H9 (cell line): ENCODE measurements at regions not wholly inside any gene's neighbourhood (a gene's known extent, or its start where the extent isn't known, plus 50 kb on each side); places are given as distances from the start of the nearest gene placed in this dataset.

ENCODE experiments used
- DNase-seq: peaks from one replicate; pipeline ENCODE4 v3.0.0-alpha.2; 2017
- H2AFZ ChIP-seq: one replicate; pipeline ENCODE4 v1.6.1; 2013; ENCODE audit warnings: mild to moderate bottlenecking, low read length, control low read depth, moderate library complexity
- H2AK5ac ChIP-seq: 2 replicates; pipeline ENCODE4 v1.6.1; 2013; ENCODE audit warnings: low read length, control low read depth, mixed read lengths; ENCODE audit not compliant: insufficient read length
- H2BK120ac ChIP-seq: one replicate; pipeline ENCODE4 v1.6.1; 2013; ENCODE audit warnings: low read depth, mild to moderate bottlenecking, low read length, control low read depth, inconsistent platforms; ENCODE audit not compliant: poor library complexity, severe bottlenecking
- H2BK12ac ChIP-seq: 2 replicates; pipeline ENCODE4 v1.6.1; 2013; ENCODE audit warnings: low read length, control low read depth, mixed read lengths, low read depth; ENCODE audit not compliant: insufficient read length
- H2BK15ac ChIP-seq: 2 replicates; pipeline ENCODE4 v1.6.1; 2013; ENCODE audit warnings: low read depth, low read length, control low read depth
- H2BK20ac ChIP-seq: one replicate; pipeline ENCODE4 v1.6.1; 2013; ENCODE audit warnings: low read depth, mild to moderate bottlenecking, low read length, control low read depth, inconsistent platforms; ENCODE audit not compliant: poor library complexity, severe bottlenecking
- H2BK5ac ChIP-seq: 2 replicates; pipeline ENCODE4 v1.6.1; 2013; ENCODE audit warnings: low read length, control low read depth, mixed read lengths; ENCODE audit not compliant: insufficient read length
- H3K14ac ChIP-seq: 2 replicates; pipeline ENCODE4 v1.6.1; 2013; ENCODE audit warnings: low read length, control low read depth; ENCODE audit not compliant: insufficient read depth
- H3K18ac ChIP-seq: 2 replicates; pipeline ENCODE4 v1.6.1; 2013; ENCODE audit warnings: low read depth, mild to moderate bottlenecking, mixed read lengths, low read length, control low read depth; ENCODE audit not compliant: insufficient read length
- H3K23ac ChIP-seq: 2 replicates; pipeline ENCODE4 v1.6.1; 2013; ENCODE audit warnings: low read length, control low read depth, mixed read lengths, low read depth; ENCODE audit not compliant: insufficient read length
- H3K23me2 ChIP-seq: 2 replicates; pipeline ENCODE4 v1.6.1; 2013; ENCODE audit warnings: low read depth, mild to moderate bottlenecking, mixed read lengths, low read length, control low read depth; ENCODE audit not compliant: insufficient read length, poor library complexity, severe bottlenecking
- H3K27ac ChIP-seq: 2 replicates; pipeline ENCODE4 v1.5.1; 2013; ENCODE audit warnings: low read length, control low read depth, mixed read lengths, low read depth; ENCODE audit not compliant: insufficient read length
- H3K27me3 ChIP-seq: 2 replicates; pipeline ENCODE4 v1.6.1; 2013; ENCODE audit warnings: low read length, control low read depth, inconsistent platforms; ENCODE audit not compliant: insufficient read depth
- H3K4ac ChIP-seq: 2 replicates; pipeline ENCODE4 v1.6.1; 2013; ENCODE audit warnings: low read depth, mild to moderate bottlenecking, control low read depth, inconsistent platforms, low read length, moderate library complexity
- H3K4me1 ChIP-seq: 2 replicates; pipeline ENCODE4 v1.6.1; 2013; ENCODE audit warnings: low read length, control low read depth, inconsistent platforms; ENCODE audit not compliant: insufficient read depth
- H3K4me2 ChIP-seq: 2 replicates; pipeline ENCODE4 v1.6.1; 2013; ENCODE audit warnings: low read length, control low read depth, mixed read lengths; ENCODE audit not compliant: insufficient read length, insufficient read depth
- H3K56ac ChIP-seq: 2 replicates; pipeline ENCODE4 v1.6.1; 2013; ENCODE audit warnings: low read depth, mild to moderate bottlenecking, mixed read lengths, low read length, control low read depth; ENCODE audit not compliant: insufficient read length
- H3K79me1 ChIP-seq: 2 replicates; pipeline ENCODE4 v1.6.1; 2013; ENCODE audit warnings: low read depth, mild to moderate bottlenecking, moderate library complexity, low read length, control low read depth, inconsistent platforms; ENCODE audit not compliant: insufficient read depth, poor library complexity, severe bottlenecking
- H3K79me2 ChIP-seq: 2 replicates; pipeline ENCODE4 v1.6.1; 2013; ENCODE audit warnings: low read length, control low read depth, inconsistent platforms; ENCODE audit not compliant: insufficient read depth
- H3K9ac ChIP-seq: 2 replicates; pipeline ENCODE4 v1.6.1; 2013; ENCODE audit warnings: low read length, control low read depth, mixed read lengths; ENCODE audit not compliant: insufficient read length; ENCODE audit errors: extremely low read depth
- H3K9me3 ChIP-seq: one replicate; pipeline ENCODE4 v1.6.1; 2013; ENCODE audit warnings: low read depth, low read length, inconsistent platforms; ENCODE audit not compliant: control insufficient read depth
- H3T11ph ChIP-seq: one replicate; pipeline ENCODE4 v1.6.1; 2013; ENCODE audit warnings: mild to moderate bottlenecking, low read length, control low read depth, inconsistent platforms
- H4K20me1 ChIP-seq: one replicate; pipeline ENCODE4 v1.6.1; 2013; ENCODE audit not compliant: control insufficient read depth, insufficient read length, insufficient read depth
- H4K5ac ChIP-seq: 2 replicates; pipeline ENCODE4 v1.6.1; 2013; ENCODE audit warnings: low read depth, mild to moderate bottlenecking, mixed read lengths, low read length, control low read depth; ENCODE audit not compliant: insufficient read length
- H4K8ac ChIP-seq: replicated peaks from 2 replicates; pipeline ENCODE4 v1.6.1; 2013; ENCODE audit warnings: low read length, control low read depth, mixed read lengths, low read depth; ENCODE audit not compliant: insufficient read length
- H4K91ac ChIP-seq: 2 replicates; pipeline ENCODE4 v1.6.1; 2013; ENCODE audit warnings: low read depth, mild to moderate bottlenecking, moderate library complexity, mixed read lengths, low read length, control low read depth; ENCODE audit not compliant: insufficient read length
- H3K27ac Mint-ChIP-seq, 3 experiments: 2 replicates in 2 of 3; 3 replicates in 1 of 3; pipeline ENCODE4 v1.8.0; 2020 to 2021; ENCODE audit warnings: mixed read lengths in 3 of 3, mild to moderate bottlenecking in 1 of 3, moderate library complexity in 1 of 3
- H3K27me3 Mint-ChIP-seq: 2 replicates; pipeline ENCODE4 v1.8.0; 2021; ENCODE audit warnings: low read depth, mild to moderate bottlenecking, moderate library complexity, mixed read lengths
- H3K36me3 Mint-ChIP-seq, 3 experiments: 2 replicates in 2 of 3; 3 replicates in 1 of 3; pipeline ENCODE4 v1.8.0; 2020 to 2021; ENCODE audit warnings: low read depth in 3 of 3, mixed read lengths in 3 of 3; ENCODE audit not compliant: insufficient read depth in 1 of 3
- H3K4me1 Mint-ChIP-seq, 2 experiments: 2 replicates each; pipeline ENCODE4 v1.8.0; 2020; ENCODE audit warnings: mixed read lengths in 2 of 2
- H3K4me3 Mint-ChIP-seq, 2 experiments: 2 replicates in 1 of 2; 3 replicates in 1 of 2; pipeline ENCODE4 v1.8.0; 2020 to 2021; ENCODE audit warnings: mild to moderate bottlenecking in 2 of 2, mixed read lengths in 2 of 2, moderate library complexity in 1 of 2
- H3K9me3 Mint-ChIP-seq, 2 experiments: 2 replicates in 1 of 2; 3 replicates in 1 of 2; pipeline ENCODE4 v1.8.0; 2020; ENCODE audit warnings: mild to moderate bottlenecking in 2 of 2, mixed read lengths in 2 of 2, moderate library complexity in 1 of 2
- CTCF ChIP-seq: fragments of 200-600 bp; sonication (generic); conservative IDR thresholded peaks from 3 replicates; pipeline ENCODE4 v1.8.0; 2021; ENCODE audit warnings: antibody characterized with exemption, mild to moderate bottlenecking
- WGBS: extraction: QIAGEN DNeasy Blood & Tissue Kit; methylation state at CpG from one replicate; pipeline ENCODE4 v1.1.7; 2013; ENCODE audit warnings: missing lambda C conversion rate, low lambda C conversion rate, mixed read lengths; ENCODE audit not compliant: insufficient read length; ENCODE audit errors: extremely low coverage; 5-methylcytosine and 5-hydroxymethylcytosine counted together

DNA sequence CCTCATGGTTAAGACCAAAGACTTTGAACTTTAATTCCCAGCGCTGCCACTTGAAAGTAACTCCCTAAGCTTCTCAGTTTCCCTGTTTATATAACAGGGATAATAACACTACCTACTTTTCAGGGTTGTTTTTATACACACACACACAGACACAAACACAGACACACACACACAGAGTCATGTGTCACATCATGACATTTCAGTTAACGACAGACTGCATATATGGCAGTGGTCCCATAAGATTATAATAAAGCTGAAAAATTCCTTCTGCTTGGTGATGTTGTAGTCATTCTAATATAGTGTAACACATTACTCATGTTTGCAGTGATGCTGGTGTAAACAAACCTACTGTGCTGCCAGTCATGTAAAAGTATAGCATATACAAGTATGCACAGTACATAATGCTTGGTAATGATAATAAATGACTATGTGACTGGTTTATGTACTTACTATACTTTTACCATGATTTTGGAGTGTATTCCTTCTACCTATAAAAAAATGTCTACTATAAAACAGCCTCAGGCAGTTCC is 89.2 kb upstream of the ITGA4 start:
- Histone ChIP-seq H2BK20ac (no peak overlapping the region), H3K4ac (no peak overlapping the region), H4K5ac (no peak overlapping the region), H4K20me1 (no peaks in the 10 kb centered on the region), H3K23ac (no peak overlapping the region), H4K91ac (no peak overlapping the region), H3K79me1 (no peaks in the 10 kb centered on the region), H3K18ac (no peak overlapping the region), H2AFZ (no peak overlapping the region), H3K4me2 (no peak overlapping the region), H2BK15ac (no peak overlapping the region), H3K14ac (no peak overlapping the region), H3K4me1 (no peaks in the 10 kb centered on the region), H4K8ac (no peak overlapping the region), H3K79me2 (no peaks in the 10 kb centered on the region), H2AK5ac (no peak overlapping the region), H3K27ac (no peak overlapping the region), H3K27me3 (no peaks in the 10 kb centered on the region), H3T11ph (no peak overlapping the region), H3K9me3 (no peaks in the 10 kb centered on the region), H2BK120ac (no peak overlapping the region), H2BK12ac (no peak overlapping the region), H3K56ac (no peak overlapping the region), H2BK5ac (no peak overlapping the region), H3K9ac (no peak overlapping the region), H3K23me2 (no peaks in the 10 kb centered on the region)
- Mint-ChIP-seq H3K9me3 (no peaks in the 10 kb centered on the region), H3K4me3 (no peak overlapping the region), H3K27me3 (no peaks in the 10 kb centered on the region), H3K27ac (no peak overlapping the region), H3K4me1 (no peaks in the 10 kb centered on the region; a peak in 1 of 4 replicates), H3K36me3 (no peaks in the 10 kb centered on the region)
- WGBS, result no CpG with 5 or more reads among the region's 2 CpGs
- DNase-seq, result no peak
- TF ChIP-seq CTCF, result no peak
